HuH-7 (cell line): ENCODE measurements at regions not wholly inside any gene's neighbourhood (a gene's known extent, or its start where the extent isn't known, plus 50 kb on each side); places are given as distances from the start of the nearest gene placed in this dataset.
"Not testable (repeated sequence)": the region's sequence is repeated elsewhere in the genome, so short reads cannot be mapped to it uniquely, and the experiment has no call there.

ENCODE experiments used
- DNase-seq: peaks from one replicate; pipeline ENCODE4 v3.0.0; 2011; ENCODE audit warnings: low spot score

- DNase-seq = no peak
Measured at GRCh38 chr13:63514886-63515285, 2099.2 kb upstream of the PCDH20 start.

- no peak for DNase-seq
Measured at GRCh38 chr13:63512095-63512494, 2096.4 kb upstream of the PCDH20 start.

GRCh38 chr13:63501702-63502101 is 2086.1 kb upstream of the PCDH20 start:
- DNase-seq = no peak

- no peak for DNase-seq
Measured at GRCh38 chr13:63497601-63498000, 2082.0 kb upstream of the PCDH20 start.

- DNase-seq = no peak
Measured at GRCh38 chr13:63492604-63493003, 2077.0 kb upstream of the PCDH20 start.

GRCh38 chr13:63490149-63490548 is 2074.5 kb upstream of the PCDH20 start:
- no peak for DNase-seq

GRCh38 chr13:63481334-63481733 is 2065.7 kb upstream of the PCDH20 start:
- no peak for DNase-seq

GRCh38 chr13:63472711-63473110 is 2057.1 kb upstream of the PCDH20 start:
- no peak for DNase-seq

GRCh38 chr13:63463782-63464610 is 2048.3 kb upstream of the PCDH20 start:
- DNase-seq = no peak

- no peak for DNase-seq
Measured at GRCh38 chr13:63460462-63461090, 2044.9 kb upstream of the PCDH20 start.

- no peak for DNase-seq
Measured at GRCh38 chr13:63457186-63457585, 2041.5 kb upstream of the PCDH20 start.

GRCh38 chr13:63455938-63456337 is 2040.3 kb upstream of the PCDH20 start:
- no peak for DNase-seq

GRCh38 chr13:63449550-63449949 is 2033.9 kb upstream of the PCDH20 start:
- DNase-seq = no peak

- DNase-seq = no peak
Measured at GRCh38 chr13:63448692-63449091, 2033.0 kb upstream of the PCDH20 start.

- no peak for DNase-seq
Measured at GRCh38 chr13:63446329-63446728, 2030.7 kb upstream of the PCDH20 start.

GRCh38 chr13:63444225-63444624 is 2028.6 kb upstream of the PCDH20 start:
- DNase-seq = not testable (repeated sequence)

GRCh38 chr13:63438951-63439350 is 2023.3 kb upstream of the PCDH20 start:
- no peak for DNase-seq

GRCh38 chr13:63436325-63436668 is 2020.6 kb upstream of the PCDH20 start:
- DNase-seq = no peak

- DNase-seq = no peak
Measured at GRCh38 chr13:63435667-63436324, 2020.1 kb upstream of the PCDH20 start.

GRCh38 chr13:63433546-63434150 is 2018.0 kb upstream of the PCDH20 start:
- DNase-seq = no peak

- no peak for DNase-seq
Measured at GRCh38 chr13:63427170-63427569, 2011.5 kb upstream of the PCDH20 start.

GRCh38 chr13:63425131-63425530 is 2009.5 kb upstream of the PCDH20 start:
- DNase-seq = no peak

- DNase-seq = no peak
Measured at GRCh38 chr13:63421123-63421522, 2005.5 kb upstream of the PCDH20 start.
